GM12873 (cell line): ENCODE measurements at regions not wholly inside any gene's neighbourhood (a gene's known extent, or its start where the extent isn't known, plus 50 kb on each side); places are given as distances from the start of the nearest gene placed in this dataset.

Experiments used
- TF ChIP-seq, protein P1 (sequence below): IDR thresholded peaks from 2 replicates; pipeline ENCODE4 v1.5.1; 2012; ENCODE audit warnings: low read depth, mild to moderate bottlenecking, moderate library complexity, low read length, control low read depth; ENCODE audit not compliant: insufficient read depth; ENCODE audit errors: missing control alignments

DNA sequence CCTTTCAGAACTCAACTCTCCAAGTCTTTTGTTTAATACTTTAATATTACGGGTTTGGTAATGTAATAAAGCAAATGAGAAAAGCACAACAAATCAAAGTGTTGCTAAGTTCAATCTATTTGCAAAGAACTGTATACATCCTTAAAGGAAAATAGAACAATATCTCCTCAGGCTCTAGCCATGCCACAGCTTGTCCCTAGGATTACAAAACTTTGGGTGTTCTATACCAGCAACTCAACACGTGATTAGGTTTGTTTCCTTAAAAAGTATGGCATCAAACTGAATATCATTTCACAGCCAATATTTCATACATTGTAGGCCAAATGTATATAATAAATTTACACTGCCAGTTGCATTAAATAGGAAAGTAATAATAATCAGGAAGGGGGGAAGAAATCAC is 418.6 kb upstream of the MDFIC2 start:
- TF ChIP-seq, protein P1, sequence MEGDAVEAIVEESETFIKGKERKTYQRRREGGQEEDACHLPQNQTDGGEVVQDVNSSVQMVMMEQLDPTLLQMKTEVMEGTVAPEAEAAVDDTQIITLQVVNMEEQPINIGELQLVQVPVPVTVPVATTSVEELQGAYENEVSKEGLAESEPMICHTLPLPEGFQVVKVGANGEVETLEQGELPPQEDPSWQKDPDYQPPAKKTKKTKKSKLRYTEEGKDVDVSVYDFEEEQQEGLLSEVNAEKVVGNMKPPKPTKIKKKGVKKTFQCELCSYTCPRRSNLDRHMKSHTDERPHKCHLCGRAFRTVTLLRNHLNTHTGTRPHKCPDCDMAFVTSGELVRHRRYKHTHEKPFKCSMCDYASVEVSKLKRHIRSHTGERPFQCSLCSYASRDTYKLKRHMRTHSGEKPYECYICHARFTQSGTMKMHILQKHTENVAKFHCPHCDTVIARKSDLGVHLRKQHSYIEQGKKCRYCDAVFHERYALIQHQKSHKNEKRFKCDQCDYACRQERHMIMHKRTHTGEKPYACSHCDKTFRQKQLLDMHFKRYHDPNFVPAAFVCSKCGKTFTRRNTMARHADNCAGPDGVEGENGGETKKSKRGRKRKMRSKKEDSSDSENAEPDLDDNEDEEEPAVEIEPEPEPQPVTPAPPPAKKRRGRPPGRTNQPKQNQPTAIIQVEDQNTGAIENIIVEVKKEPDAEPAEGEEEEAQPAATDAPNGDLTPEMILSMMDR, result no peak

DNA sequence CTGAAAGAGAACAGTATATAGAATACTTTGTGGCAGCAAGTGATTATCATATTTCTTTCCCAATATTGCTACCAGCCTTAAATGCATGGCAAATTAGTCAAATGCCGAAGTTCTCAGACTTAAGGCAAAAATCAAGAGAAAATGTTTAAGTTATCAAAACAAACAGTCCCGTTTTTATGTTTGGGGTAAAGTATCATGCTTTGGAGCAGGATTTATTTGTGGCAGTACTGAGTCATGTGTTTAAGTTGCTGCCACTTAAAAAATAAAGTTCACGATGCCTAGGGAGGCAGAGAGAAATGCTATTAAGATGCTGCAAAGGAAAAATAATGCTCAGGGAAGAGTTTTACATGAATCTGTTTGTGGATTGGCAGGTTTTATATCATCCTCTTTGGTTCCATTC is 417.4 kb upstream of the MDFIC2 start:
- TF ChIP-seq, protein P1, result no peak

DNA sequence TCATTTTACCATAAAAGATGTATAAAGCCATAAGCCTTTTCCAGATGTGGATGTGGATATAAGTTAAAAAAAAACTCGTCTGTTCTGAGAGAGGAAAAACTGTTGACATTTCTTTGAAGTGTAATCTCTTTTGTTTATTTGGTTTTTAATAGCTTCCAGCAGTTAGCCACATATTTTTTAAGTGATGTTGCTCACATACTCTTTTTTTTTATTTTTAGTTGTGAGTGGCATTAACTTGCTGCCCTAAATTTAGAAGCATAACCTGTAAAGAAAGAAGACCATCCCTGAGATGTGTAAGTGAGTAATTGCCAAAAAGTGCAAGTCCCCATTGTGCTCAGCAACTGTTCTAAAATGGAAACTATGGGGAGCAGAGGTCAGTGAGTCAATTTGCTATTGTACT is 415.9 kb upstream of the MDFIC2 start:
- TF ChIP-seq, protein P1, result no peak

DNA sequence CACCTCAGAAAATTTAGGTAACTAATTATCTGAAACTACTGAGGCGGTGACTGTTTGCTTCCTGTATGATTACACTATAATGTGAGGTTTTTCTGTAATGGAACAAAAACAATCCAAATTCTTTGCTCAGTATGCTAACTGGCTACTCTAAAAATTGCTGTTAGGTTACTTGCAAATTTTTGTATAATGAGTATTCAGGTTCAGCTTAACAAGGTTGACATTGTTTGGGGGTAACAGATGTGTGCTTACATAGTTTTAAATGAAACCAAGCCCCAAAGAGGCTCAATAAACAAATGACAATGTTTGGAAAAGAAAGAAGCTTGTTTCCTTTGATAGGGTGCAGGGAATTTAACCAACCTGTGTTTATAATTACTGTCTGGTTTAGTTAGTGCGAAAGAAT is 414.5 kb upstream of the MDFIC2 start:
- TF ChIP-seq, protein P1, result no peak

DNA sequence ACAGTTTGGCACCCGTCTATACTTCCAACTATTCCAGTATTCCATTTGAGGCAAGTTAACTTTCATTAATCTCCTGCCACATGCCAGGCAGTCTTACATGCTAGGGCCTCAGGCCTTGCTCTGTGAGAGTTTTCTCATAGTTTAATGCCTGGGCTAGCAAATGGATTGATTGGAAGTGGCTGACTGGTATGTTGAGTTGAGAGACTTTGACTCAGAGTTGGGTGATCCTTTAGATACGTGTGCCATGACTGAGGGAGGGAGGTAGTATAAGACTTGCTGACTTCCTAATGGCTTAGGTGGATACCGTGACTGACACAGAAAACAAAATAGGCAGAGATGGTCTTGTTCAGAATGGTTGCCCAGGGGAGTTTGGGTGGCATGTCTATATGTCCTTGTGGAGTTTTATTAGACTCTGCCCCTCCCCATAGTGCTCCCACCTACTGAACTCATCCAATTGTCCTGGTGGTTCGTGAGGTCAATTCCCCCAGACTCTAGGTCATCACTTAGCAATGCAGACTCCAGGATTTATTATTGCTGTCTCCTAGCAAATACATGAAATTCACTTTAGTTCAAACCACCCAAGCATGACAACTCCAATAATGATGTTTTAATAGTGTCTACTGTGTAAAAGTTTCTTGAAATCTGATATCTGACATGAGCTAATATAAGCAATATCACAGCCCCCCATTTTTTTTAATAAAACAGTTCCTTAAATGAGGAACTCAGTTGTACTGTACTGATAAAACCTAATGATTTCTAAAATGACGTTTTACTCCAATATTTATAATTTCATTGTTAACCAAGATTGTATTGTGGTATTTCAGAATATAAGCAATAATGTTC is 413.9 kb upstream of the MDFIC2 start:
- TF ChIP-seq, protein P1, result no peak

DNA sequence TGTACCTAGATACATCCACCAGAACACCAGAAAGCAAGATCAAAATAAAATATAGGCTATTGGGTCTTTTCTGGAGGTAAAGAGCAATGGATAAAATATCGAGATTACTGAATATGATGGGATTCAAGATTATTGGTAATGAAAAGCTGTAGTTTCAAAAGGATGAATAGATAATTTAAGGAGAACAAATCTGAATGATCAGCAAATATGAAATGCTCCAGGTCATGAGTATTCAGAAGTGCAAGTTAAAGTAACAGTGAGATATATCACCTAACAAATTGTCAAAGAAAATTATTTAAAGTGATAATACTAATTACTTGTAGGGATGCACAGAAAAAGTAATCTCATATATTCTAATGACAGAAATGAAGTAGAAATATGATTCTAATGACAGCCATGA is 409.6 kb upstream of the MDFIC2 start:
- TF ChIP-seq, protein P1, result no peak

DNA sequence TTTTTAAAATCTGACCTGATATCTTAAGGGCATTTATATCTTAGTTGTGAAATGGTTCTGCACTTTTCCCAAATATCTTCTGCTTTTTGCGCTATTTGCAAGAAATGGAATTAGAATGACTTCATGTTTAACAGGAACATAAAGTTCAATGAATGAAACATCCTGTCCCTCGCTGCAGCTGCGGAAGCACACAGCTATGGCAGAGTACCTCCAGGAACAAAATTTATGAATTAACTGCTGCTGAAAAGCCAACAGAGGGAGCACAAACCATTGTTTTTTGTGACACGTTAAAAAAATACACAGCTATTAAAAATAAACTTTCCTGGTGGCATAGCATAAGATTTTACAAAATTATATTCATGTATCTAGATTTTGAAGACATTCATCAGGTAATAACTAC is 404.4 kb upstream of the MDFIC2 start:
- TF ChIP-seq, protein P1, result no peak
